ENCODE measurements at regions not wholly inside any gene's neighbourhood (a gene's known extent, or its start where the extent isn't known, plus 50 kb on each side); places are given as distances from the start of the nearest gene placed in this dataset.

GRCh38 chr2:185990861-185991525 is 252.4 kb downstream of the FSIP2 start:
- H3K4me1 Mint-ChIP-seq: no peaks in the 10 kb centered on the region

More at GRCh38 chr2:185990861-185991525, 252.4 kb downstream of the FSIP2 start:
- Mint-ChIP-seq H3K9me3 (ENCODE audit: insufficient read depth) (no peaks in the 10 kb centered on the region), H3K4me3 (no peak overlapping the region), H3K27ac (no peak overlapping the region), H3K27me3 (no peaks in the 10 kb centered on the region)
- no peak for ATAC-seq (ENCODE audit: low read depth)
- H3K27me3 ChIP-seq (replicated peaks in 1 of 4; ENCODE audit: control extremely low read depth in 1 of 4, control insufficient read depth in 3 of 4, insufficient read depth in 4 of 4, low read length in 3 of 4): no peaks in the 10 kb centered on the region
- no peak for TF ChIP-seq CTCF (IDR thresholded peaks at IDR 0.05)
- no peak for TF ChIP-seq EZH2 (IDR thresholded peaks at IDR 0.05; ENCODE audit: borderline replicate concordance, insufficient read depth, low read depth, low read length, poor library complexity, severe bottlenecking)
- H3K9ac ChIP-seq (ENCODE audit: low read length): no peak overlapping the region
- H3K79me2 ChIP-seq (ENCODE audit: control insufficient read depth, insufficient read depth, low read length): no peaks in the 10 kb centered on the region
- intact Hi-C loops (cut with micrococcal nuclease): no loop called here
- no peak overlapping the region for H3K27ac ChIP-seq (ENCODE audit: low read length in 2 of 2)
- no peak for DNase-seq
- no peak overlapping the region for H2AFZ ChIP-seq (ENCODE audit: insufficient read depth, low read depth, low read length, poor library complexity, severe bottlenecking)
- no peaks in the 10 kb centered on the region for H3K9me3 ChIP-seq (ENCODE audit: control extremely low read depth in 1 of 3, control insufficient read depth in 2 of 3, insufficient read depth in 1 of 3, low read length in 2 of 3)
- H3K4me3 ChIP-seq (ENCODE audit: control extremely low read depth in 1 of 5, extremely low read depth in 1 of 5, insufficient read depth in 1 of 5, low read depth in 2 of 5, low read length in 4 of 5): no peak overlapping the region
- 100% methylated on average over 3 of the region's 6 CpGs for WGBS (ENCODE audit: insufficient coverage)
- ChIA-PET CTCF (no interaction called here), POLR2A (no interaction called here)
- no peaks in the 10 kb centered on the region for H4K20me1 ChIP-seq (ENCODE audit: control insufficient read depth, insufficient read depth, low read length, poor library complexity, severe bottlenecking)
- H3K36me3 ChIP-seq (replicated peaks in 1 of 2; ENCODE audit: control extremely low read depth in 1 of 2, control insufficient read depth in 1 of 2, extremely low read depth in 1 of 2, insufficient read depth in 2 of 2, low read length in 1 of 2): no peaks in the 10 kb centered on the region
- no peaks in the 10 kb centered on the region for H3K4me1 ChIP-seq (ENCODE audit: control insufficient read depth in 2 of 2, insufficient read depth in 2 of 2, low read length in 2 of 2)
- no peak overlapping the region for H3K4me2 ChIP-seq (replicated peaks; ENCODE audit: low read depth, low read length, poor library complexity, severe bottlenecking)
